Heart right ventricle (tissue), 16 donors: ENCODE measurements at regions not wholly inside any gene's neighbourhood (a gene's known extent, or its start where the extent isn't known, plus 50 kb on each side); places are given as distances from the start of the nearest gene placed in this dataset.
"Not testable (repeated sequence)": the region's sequence is repeated elsewhere in the genome, so short reads cannot be mapped to it uniquely, and the experiment has no call there.

ENCODE experiments used
- ATAC-seq, 8 donors: fragments of 200-7000 bp; cut with Tn5 transposase; one replicate each; pipeline ENCODE4 v1.9.1; 2020; ENCODE audit warnings: mild to moderate bottlenecking in 8 of 8, moderate library complexity in 8 of 8, moderate number of reproducible peaks in 1 of 8
- DNase-seq, 2 donors: peaks; one replicate each; pipeline ENCODE4 v3.0.0-alpha.2; 2020
- H3K27ac ChIP-seq, 10 donors: fragments of 200-600 bp; sonication (generic) in 2 of 10; one replicate each; pipeline versions ENCODE4 v1.5.0 to v1.8.0; 2020 to 2022; ENCODE audit warnings: mild to moderate bottlenecking in 3 of 10
- H3K27me3 ChIP-seq, 7 donors: fragments of 200-600 bp; one replicate each; pipeline ENCODE4 v1.8.0; 2021 to 2022; ENCODE audit warnings: mild to moderate bottlenecking in 2 of 7
- H3K36me3 ChIP-seq, 9 donors: fragments of 200-600 bp; sonication (generic) in 1 of 9; one replicate each; pipeline versions ENCODE4 v1.5.0 to v1.8.0; 2020 to 2022; ENCODE audit warnings: mild to moderate bottlenecking in 2 of 9
- H3K4me1 ChIP-seq, 9 donors: fragments of 200-600 bp; sonication (generic) in 1 of 9; one replicate each; pipeline versions ENCODE4 v1.5.0 to v1.8.0; 2020 to 2022; ENCODE audit warnings: mild to moderate bottlenecking in 4 of 9
- H3K4me3 ChIP-seq, 10 donors: fragments of 200-600 bp; sonication (generic) in 2 of 10; one replicate each; pipeline versions ENCODE4 v1.5.0 to v1.8.0; 2020 to 2022; ENCODE audit warnings: mild to moderate bottlenecking in 7 of 10, moderate library complexity in 2 of 10
- H3K9me3 ChIP-seq, 11 donors: fragments of 200-600 bp in 10 of 11; sonication (generic) in 2 of 11; one replicate each; pipeline versions ENCODE4 v1.5.0 to v1.8.0; 2013 to 2022; ENCODE audit warnings: mild to moderate bottlenecking in 2 of 11, control low read depth in 1 of 11, moderate library complexity in 1 of 11
- WGBS, 2 donors: extraction: QIAGEN DNeasy Blood & Tissue Kit; methylation state at CpG; one replicate each; pipeline ENCODE4 v1.1.7; 2013; ENCODE audit warnings: inconsistent platforms in 1 of 2; 5-methylcytosine and 5-hydroxymethylcytosine counted together
- intact Hi-C, 10 donors: fragments of 100-400 bp; cut with DNase I; formaldehyde crosslinking; loops; one replicate each; pipeline versions ENCODE4 v1.11.1 to v1.14.2; 2022
- TF ChIP-seq, protein P1 (sequence below), 9 donors: fragments of 200-600 bp; sonication (generic) in 2 of 9; IDR thresholded peaks; one replicate each; pipeline versions ENCODE4 v1.5.0 to v1.8.0; 2021 to 2022; ENCODE audit warnings: antibody characterized with exemption in 9 of 9, mild to moderate bottlenecking in 5 of 9, moderate library complexity in 1 of 9
- donor health status: Arrhythmogenic right ventricular cardiomyopathy.
- donor health status: ischemic (EF 13 %, LVEDD 7.1; RV severe dilation, severe dysfunction).
- donor health status: healthy with polysubstance abuse.
- donor health status: DM: no; HTN: yes; CAD: no.
- donor health status: DM: no; HTN: no; CAD: no.
- donor health status: ischemic (EF 25% LVEDD 6.9; RV normal size, moderate dysfunction).
- donor health status: ischemic (EF 25% LVEDD 5.7; RV mildly dilated, moderate dysfunction).
- donor health status: healthy.
- donor health status: DM: yes; HTN: yes; CAD: no.
- donor health status: Ischemic cardiomyopathy.
- donor health status: ischemic (EF 35%, LVEDD 5.7; RV mildly dilated, moderate dysfunction).
- donor health status: nonischemic (EF 11% LVEDD 7.7; RV severe dilation, severe dysfunction).
- donor health status: DM: yes; HTN: yes; CAD: no.
- donor health status: PGD.
- donor health status: ischemic (EF 29% LVEDD 5.4; RV normal size, mild dysfunction).
- donor health status: nonischemic (EF 23%, LVEDD 6.1; RV moderate dilation, normal function).

DNA sequence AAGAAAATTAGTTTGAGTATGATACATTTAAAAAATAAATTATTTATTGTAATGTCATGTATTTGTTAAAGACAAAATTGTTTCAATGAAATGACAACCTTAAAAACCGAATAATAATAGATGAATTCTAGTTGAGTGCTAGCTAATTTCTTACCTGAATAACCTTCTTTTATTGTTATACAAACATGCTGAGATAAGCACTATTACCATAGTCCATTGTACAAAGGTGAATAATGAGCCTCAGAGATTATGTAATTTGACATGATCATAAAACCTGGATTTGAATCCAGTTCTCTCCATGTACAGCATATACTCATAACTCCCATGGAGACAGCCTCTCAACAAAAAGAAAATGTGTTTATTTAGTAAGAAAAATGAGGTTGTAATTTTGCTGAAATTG is 1512.9 kb downstream of the PCDH19 start:
- no peak for ATAC-seq
- no peak for DNase-seq

DNA sequence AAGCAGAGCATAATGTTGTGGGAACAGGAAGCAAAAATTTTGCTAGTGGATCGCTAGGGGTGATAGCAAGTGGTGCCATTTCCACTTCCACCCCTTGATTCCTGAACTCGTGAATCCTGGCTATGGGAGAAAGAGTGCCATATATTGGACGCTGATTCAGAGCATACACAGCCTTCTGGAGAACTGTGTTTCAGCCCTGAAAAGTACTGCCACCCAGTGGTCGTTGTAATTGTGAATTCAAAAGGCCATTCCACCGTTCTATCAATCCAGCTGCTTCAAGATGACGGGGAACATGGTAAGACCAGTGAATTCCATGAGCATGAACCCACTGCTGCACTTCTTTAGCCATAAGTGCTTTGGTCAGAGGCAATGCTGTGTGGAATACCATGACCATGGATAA is 1559.4 kb downstream of the PCDH19 start:
- DNase-seq, H3K4me1 ChIP-seq, ATAC-seq, intact Hi-C loops, H3K9me3 ChIP-seq, H3K27me3 ChIP-seq, H3K27ac ChIP-seq, H3K4me3 ChIP-seq, H3K36me3 ChIP-seq: not testable (repeated sequence)
- WGBS, 2 donors: 12 to 24% methylated on average over 6 of the region's 6 CpGs

More for the DNA sequence above, 1512.9 kb downstream of the PCDH19 start:
- intact Hi-C loops: no loop called here
- Histone ChIP-seq H3K27me3 (no peaks in the 10 kb centered on the region), H3K4me1 (no peaks in the 10 kb centered on the region), H3K4me3 (no peak overlapping the region), H3K9me3 (no peaks in the 10 kb centered on the region), H3K27ac (no peak overlapping the region), H3K36me3 (no peaks in the 10 kb centered on the region)
- WGBS, 2 donors: 85 to 90% methylated on average over 1 of the region's 1 CpG
- TF ChIP-seq, protein P1, sequence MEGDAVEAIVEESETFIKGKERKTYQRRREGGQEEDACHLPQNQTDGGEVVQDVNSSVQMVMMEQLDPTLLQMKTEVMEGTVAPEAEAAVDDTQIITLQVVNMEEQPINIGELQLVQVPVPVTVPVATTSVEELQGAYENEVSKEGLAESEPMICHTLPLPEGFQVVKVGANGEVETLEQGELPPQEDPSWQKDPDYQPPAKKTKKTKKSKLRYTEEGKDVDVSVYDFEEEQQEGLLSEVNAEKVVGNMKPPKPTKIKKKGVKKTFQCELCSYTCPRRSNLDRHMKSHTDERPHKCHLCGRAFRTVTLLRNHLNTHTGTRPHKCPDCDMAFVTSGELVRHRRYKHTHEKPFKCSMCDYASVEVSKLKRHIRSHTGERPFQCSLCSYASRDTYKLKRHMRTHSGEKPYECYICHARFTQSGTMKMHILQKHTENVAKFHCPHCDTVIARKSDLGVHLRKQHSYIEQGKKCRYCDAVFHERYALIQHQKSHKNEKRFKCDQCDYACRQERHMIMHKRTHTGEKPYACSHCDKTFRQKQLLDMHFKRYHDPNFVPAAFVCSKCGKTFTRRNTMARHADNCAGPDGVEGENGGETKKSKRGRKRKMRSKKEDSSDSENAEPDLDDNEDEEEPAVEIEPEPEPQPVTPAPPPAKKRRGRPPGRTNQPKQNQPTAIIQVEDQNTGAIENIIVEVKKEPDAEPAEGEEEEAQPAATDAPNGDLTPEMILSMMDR (IDR thresholded peaks at IDR 0.05): no peak
